Upper lobe of left lung (tissue), 4 donors: ENCODE measurements at regions not wholly inside any gene's neighbourhood (a gene's known extent, or its start where the extent isn't known, plus 50 kb on each side); places are given as distances from the start of the nearest gene placed in this dataset.

Experiments used
- EP300 ChIP-seq, 4 donors: sonication (generic); formaldehyde crosslinking; IDR thresholded peaks; one replicate each; pipeline ENCODE4 v1.5.1; 2017; ENCODE audit warnings: antibody characterized with exemption in 4 of 4, control low read depth in 2 of 4
- POLR2A ChIP-seq, 4 donors: fragments of 450-650 bp; IDR thresholded peaks; one replicate each; pipeline ENCODE4 v1.5.1; 2016 to 2017; ENCODE audit warnings: antibody characterized with exemption in 4 of 4, mild to moderate bottlenecking in 2 of 4
- TF ChIP-seq, protein P1 (sequence below), 6 experiments: fragments of 450-650 bp in 4 of 6; fragments of 200-600 bp in 2 of 6; sonication (generic) in 2 of 6; IDR thresholded peaks; one replicate each; pipeline ENCODE4 v1.5.1; 2016 to 2019; ENCODE audit warnings: antibody characterized with exemption in 6 of 6

DNA sequence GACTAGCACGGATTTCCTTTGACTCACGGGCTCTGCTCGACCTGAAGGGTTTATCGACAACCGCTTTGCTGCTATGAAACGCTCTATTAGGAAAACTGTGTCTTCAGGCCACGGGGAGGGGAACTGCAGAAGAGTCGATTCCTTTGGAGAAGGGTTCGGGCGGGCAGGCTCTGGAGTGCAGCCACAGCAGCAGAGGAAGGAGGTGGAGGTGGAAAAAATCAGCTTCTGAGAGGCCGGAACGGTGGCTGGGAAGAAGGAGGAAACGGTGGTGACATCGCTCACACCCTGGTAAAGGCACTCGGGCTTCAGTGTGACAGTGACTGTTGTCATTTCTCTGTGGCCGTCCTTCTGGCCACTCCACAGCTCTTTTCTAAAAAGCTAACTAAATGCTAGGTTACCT is 64.6 kb upstream of the MGMT start:
- TF ChIP-seq, protein P1, sequence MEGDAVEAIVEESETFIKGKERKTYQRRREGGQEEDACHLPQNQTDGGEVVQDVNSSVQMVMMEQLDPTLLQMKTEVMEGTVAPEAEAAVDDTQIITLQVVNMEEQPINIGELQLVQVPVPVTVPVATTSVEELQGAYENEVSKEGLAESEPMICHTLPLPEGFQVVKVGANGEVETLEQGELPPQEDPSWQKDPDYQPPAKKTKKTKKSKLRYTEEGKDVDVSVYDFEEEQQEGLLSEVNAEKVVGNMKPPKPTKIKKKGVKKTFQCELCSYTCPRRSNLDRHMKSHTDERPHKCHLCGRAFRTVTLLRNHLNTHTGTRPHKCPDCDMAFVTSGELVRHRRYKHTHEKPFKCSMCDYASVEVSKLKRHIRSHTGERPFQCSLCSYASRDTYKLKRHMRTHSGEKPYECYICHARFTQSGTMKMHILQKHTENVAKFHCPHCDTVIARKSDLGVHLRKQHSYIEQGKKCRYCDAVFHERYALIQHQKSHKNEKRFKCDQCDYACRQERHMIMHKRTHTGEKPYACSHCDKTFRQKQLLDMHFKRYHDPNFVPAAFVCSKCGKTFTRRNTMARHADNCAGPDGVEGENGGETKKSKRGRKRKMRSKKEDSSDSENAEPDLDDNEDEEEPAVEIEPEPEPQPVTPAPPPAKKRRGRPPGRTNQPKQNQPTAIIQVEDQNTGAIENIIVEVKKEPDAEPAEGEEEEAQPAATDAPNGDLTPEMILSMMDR (IDR thresholded peaks at IDR 0.05), result no peak
- TF ChIP-seq POLR2A (IDR thresholded peaks at IDR 0.05) (no peak), EP300 (IDR thresholded peaks at IDR 0.05) (no peak)
